ENCODE measurements at regions not wholly inside any gene's neighbourhood (a gene's known extent, or its start where the extent isn't known, plus 50 kb on each side); places are given as distances from the start of the nearest gene placed in this dataset.

GRCh38 chr1:38228718-38229117, 182.1 kb upstream of the POU3F1 start:
- Histone ChIP-seq H3K27ac (ENCODE audit: low read depth, low read length) (no peak overlapping the region), H3K79me2 (ENCODE audit: insufficient read depth, low read length) (no peaks in the 10 kb centered on the region), H3K9me3 (ENCODE audit: control insufficient read depth in 1 of 2, insufficient read depth in 1 of 2, low read depth in 1 of 2, low read length in 2 of 2) (no peaks in the 10 kb centered on the region), H3K4me3 (replicated peaks in 1 of 2; ENCODE audit: low read depth in 1 of 2, low read length in 2 of 2) (no peak overlapping the region), H3K4me1 (ENCODE audit: control insufficient read depth in 1 of 2, insufficient read depth in 2 of 2, low read length in 2 of 2) (no peaks in the 10 kb centered on the region), H3K27me3 (ENCODE audit: insufficient read depth, low read length) (peaks cover 3% of the 10 kb centered on the region; the same call in 1 of the 2 replicates), H3K9ac (ENCODE audit: low read length) (no peak overlapping the region), H3K36me3 (ENCODE audit: control insufficient read depth in 1 of 2, insufficient read depth in 2 of 2, low read length in 2 of 2) (no peaks in the 10 kb centered on the region), H3K9me2 (ENCODE audit: insufficient read depth) (no peaks in the 10 kb centered on the region), H4K20me1 (ENCODE audit: insufficient read depth) (no peaks in the 10 kb centered on the region), H3K4me2 (ENCODE audit: low read length) (no peak overlapping the region), H2AFZ (ENCODE audit: low read depth, low read length, poor library complexity, severe bottlenecking) (no peak overlapping the region)
- no TSS peak for BruUV-seq (replicated peaks)
- no peak for DNase-seq (ENCODE audit: low read depth, low spot score)
- ChIA-PET CTCF (no interaction called here), RAD21 (ENCODE audit: low non-redundant PET in 1 of 2, low total read pairs in 2 of 2, uncharacterized antibody in 2 of 2, unreplicated experiment in 2 of 2) (no interaction called here), POLR2A (no interaction called here)
- TF ChIP-seq EZH2phosphoT487 (IDR thresholded peaks at IDR 0.05; ENCODE audit: borderline replicate concordance), result no peak
- no peak for TF ChIP-seq RAD21 (IDR thresholded peaks at IDR 0.05; ENCODE audit: low read depth)
- TF ChIP-seq ATF3 (IDR thresholded peaks at IDR 0.05), result no peak
- TF ChIP-seq EGR1 (IDR thresholded peaks at IDR 0.05; ENCODE audit: low read depth), result no peak
- no peak for TF ChIP-seq MAX (IDR thresholded peaks at IDR 0.05)
- TF ChIP-seq ZNF274 (IDR thresholded peaks at IDR 0.05; ENCODE audit: low read depth, low read length), result no peak
- TF ChIP-seq ELF1 (IDR thresholded peaks at IDR 0.05; ENCODE audit: borderline replicate concordance, low read depth), result no peak
- no peak for TF ChIP-seq YY1 (IDR thresholded peaks at IDR 0.05; ENCODE audit: extremely low read depth, insufficient replicate concordance, low read depth, low read length)
- no peak for TF ChIP-seq JUND (IDR thresholded peaks at IDR 0.05)
- no peak for TF ChIP-seq FOSL1 (IDR thresholded peaks at IDR 0.05; ENCODE audit: low read depth)
- no peak for TF ChIP-seq REST (IDR thresholded peaks at IDR 0.05; ENCODE audit: low read depth)
- TF ChIP-seq ZFX (IDR thresholded peaks at IDR 0.05), result no peak
- no peak for TF ChIP-seq TCF7L2 (IDR thresholded peaks at IDR 0.05; ENCODE audit: borderline replicate concordance, extremely low read depth, insufficient read depth, insufficient read length)
- TF ChIP-seq SP1 (IDR thresholded peaks at IDR 0.05; ENCODE audit: low read depth), result no peak
- TF ChIP-seq POLR2AphosphoS5 (IDR thresholded peaks at IDR 0.05; ENCODE audit: low read depth, low read length), result no peak
- no peak for TF ChIP-seq SRF (IDR thresholded peaks at IDR 0.05; ENCODE audit: low read depth)
- no peak for TF ChIP-seq POLR2A (IDR thresholded peaks at IDR 0.05; ENCODE audit: borderline replicate concordance, extremely low read depth, insufficient read depth, insufficient read length)
- intact Hi-C loops (cut with micrococcal nuclease), result no loop called here
- no peak for ATAC-seq
